Activated CD4-positive, alpha-beta T cell treated with anti-CD3 and anti-CD28 coated beads for 24 hours (primary cell): ENCODE measurements at regions not wholly inside any gene's neighbourhood (a gene's known extent, or its start where the extent isn't known, plus 50 kb on each side); places are given as distances from the start of the nearest gene placed in this dataset.
"Not testable (repeated sequence)": the region's sequence is repeated elsewhere in the genome, so short reads cannot be mapped to it uniquely, and the experiment has no call there.

ENCODE experiments used
- DNase-seq, 2 donors: peaks; one replicate each; pipeline ENCODE4 v3.0.0-alpha.2; 2020; ENCODE audit warnings: low read depth in 2 of 2

- no peak for DNase-seq
These were observed 872.6 kb upstream of the SORCS1 start for GRCh38 chr10:108037061-108037460.

- no peak for DNase-seq
These were observed 871.8 kb upstream of the SORCS1 start for GRCh38 chr10:108036265-108036664.

GRCh38 chr10:108034829-108035228, 870.3 kb upstream of the SORCS1 start:
- DNase-seq = no peak

- DNase-seq = not testable (repeated sequence)
These were observed 869.0 kb upstream of the SORCS1 start for GRCh38 chr10:108033518-108033917.

- DNase-seq = no peak
These were observed 867.0 kb upstream of the SORCS1 start for GRCh38 chr10:108031505-108031904.

GRCh38 chr10:108014902-108015177, 850.3 kb upstream of the SORCS1 start:
- no peak for DNase-seq

- DNase-seq = no peak
These were observed 849.8 kb upstream of the SORCS1 start for GRCh38 chr10:108014145-108014901.

- DNase-seq = no peak
These were observed 841.1 kb upstream of the SORCS1 start for GRCh38 chr10:108005627-108006026.

- DNase-seq = no peak
These were observed 839.1 kb upstream of the SORCS1 start for GRCh38 chr10:108003576-108003975.

- DNase-seq = no peak
These were observed 838.6 kb upstream of the SORCS1 start for GRCh38 chr10:108003061-108003460.

- no peak for DNase-seq
These were observed 835.9 kb upstream of the SORCS1 start for GRCh38 chr10:108000365-108000764.

- DNase-seq = no peak
These were observed 830.2 kb upstream of the SORCS1 start for GRCh38 chr10:107994621-107995270.

- no peak for DNase-seq
These were observed 822.1 kb upstream of the SORCS1 start for GRCh38 chr10:107986571-107986970.

- no peak for DNase-seq
These were observed 820.1 kb upstream of the SORCS1 start for GRCh38 chr10:107984581-107984980.

GRCh38 chr10:107984149-107984548, 819.6 kb upstream of the SORCS1 start:
- no peak for DNase-seq

- no peak for DNase-seq
These were observed 813.9 kb upstream of the SORCS1 start for GRCh38 chr10:107978455-107978854.

GRCh38 chr10:107971973-107972372, 807.5 kb upstream of the SORCS1 start:
- DNase-seq = no peak

GRCh38 chr10:107971411-107971810, 806.9 kb upstream of the SORCS1 start:
- no peak for DNase-seq

- no peak for DNase-seq
These were observed 806.0 kb upstream of the SORCS1 start for GRCh38 chr10:107970512-107970911.

- no peak for DNase-seq
These were observed 805.4 kb upstream of the SORCS1 start for GRCh38 chr10:107969936-107970335.

- DNase-seq = no peak
These were observed 802.3 kb upstream of the SORCS1 start for GRCh38 chr10:107966826-107967225.

GRCh38 chr10:107952649-107953556, 788.4 kb upstream of the SORCS1 start:
- no peak for DNase-seq
